ENCODE measurements at regions not wholly inside any gene's neighbourhood (a gene's known extent, or its start where the extent isn't known, plus 50 kb on each side); places are given as distances from the start of the nearest gene placed in this dataset.

DNA sequence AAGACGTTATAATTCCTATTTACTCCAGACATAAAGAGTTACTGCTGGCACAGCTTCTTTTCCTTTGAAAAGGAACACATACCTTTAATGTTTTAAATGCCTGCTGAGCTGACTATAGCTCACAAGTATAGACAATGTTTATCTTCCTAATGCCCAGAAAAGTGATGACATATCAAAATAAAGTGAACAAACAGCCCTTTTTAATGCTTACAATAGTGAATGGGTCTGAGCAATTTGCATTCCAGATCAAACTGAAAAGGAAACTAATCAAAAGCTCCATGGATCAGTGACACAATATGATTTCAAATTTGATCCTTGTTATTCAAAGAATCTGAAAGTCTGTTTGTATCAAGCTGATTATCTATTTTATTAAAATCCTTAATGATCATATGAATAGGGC is 233.6 kb upstream of the SEMA3E start:
- Histone ChIP-seq H3K27ac (ENCODE audit: low read depth, low read length) (no peak overlapping the region), H3K4me3 (ENCODE audit: low read depth, low read length) (no peak overlapping the region), H3K36me3 (ENCODE audit: control insufficient read depth, insufficient read depth, low read length) (no peaks in the 10 kb centered on the region), H3K27me3 (ENCODE audit: control insufficient read depth, insufficient read depth, low read length) (no peaks in the 10 kb centered on the region), H3K9me3 (ENCODE audit: control insufficient read depth, insufficient read depth, low read length) (no peaks in the 10 kb centered on the region), H3K4me1 (ENCODE audit: control insufficient read depth, insufficient read depth, low read length) (peaks cover 5% of the 10 kb centered on the region; the same call in 1 of the 2 replicates), H3K9ac (ENCODE audit: low read depth, low read length) (no peak overlapping the region)

DNA sequence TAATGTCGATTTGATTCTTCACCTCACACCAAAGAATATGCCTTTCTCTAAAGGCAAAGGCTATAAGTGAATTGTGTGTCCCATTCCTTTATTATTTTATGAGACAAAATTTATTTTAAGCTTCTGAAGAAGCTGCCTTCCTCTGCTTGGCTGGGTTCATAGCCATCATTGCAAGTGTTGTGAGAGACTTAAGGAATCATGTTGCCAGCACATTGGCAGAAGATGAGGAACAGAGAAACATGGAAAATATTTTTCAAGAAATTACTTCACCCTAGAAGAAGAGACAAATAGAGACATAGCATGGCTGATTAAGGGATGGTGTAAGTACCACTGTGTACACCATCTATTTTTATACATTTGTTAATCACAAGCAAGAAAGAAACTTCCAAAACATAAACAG is 230.1 kb upstream of the SEMA3E start:
- no peak overlapping the region for H3K9ac ChIP-seq (ENCODE audit: low read depth, low read length)
- H3K9me3 ChIP-seq (ENCODE audit: control insufficient read depth, insufficient read depth, low read length) = no peaks in the 10 kb centered on the region
- peaks cover 5% of the 10 kb centered on the region; the same call in 1 of the 2 replicates for H3K4me1 ChIP-seq (ENCODE audit: control insufficient read depth, insufficient read depth, low read length)
- H3K27ac ChIP-seq (ENCODE audit: low read depth, low read length) = no peak overlapping the region
- H3K4me3 ChIP-seq (ENCODE audit: low read depth, low read length) = no peak overlapping the region
- H3K36me3 ChIP-seq (ENCODE audit: control insufficient read depth, insufficient read depth, low read length) = no peaks in the 10 kb centered on the region
- no peaks in the 10 kb centered on the region for H3K27me3 ChIP-seq (ENCODE audit: control insufficient read depth, insufficient read depth, low read length)

DNA sequence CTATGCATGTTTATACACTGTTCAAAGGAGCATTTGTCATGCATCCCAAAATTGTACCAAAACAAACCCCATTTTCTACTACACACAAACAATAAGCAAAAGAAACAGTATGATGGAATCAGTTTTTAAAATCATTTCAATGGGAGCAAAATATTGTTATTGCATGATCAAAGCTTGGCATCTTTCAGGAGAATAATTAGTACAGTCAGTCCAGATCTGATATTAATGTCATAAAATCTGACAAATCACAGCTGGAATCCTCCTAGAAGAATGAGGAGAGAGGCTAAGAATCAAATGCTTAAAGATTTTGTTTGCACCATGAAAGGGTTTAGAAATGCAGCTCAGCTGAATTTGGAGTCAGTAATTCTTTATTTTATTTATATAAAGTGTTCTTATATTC is 229.7 kb upstream of the SEMA3E start:
- no peaks in the 10 kb centered on the region for H3K36me3 ChIP-seq (ENCODE audit: control insufficient read depth, insufficient read depth, low read length)

DNA sequence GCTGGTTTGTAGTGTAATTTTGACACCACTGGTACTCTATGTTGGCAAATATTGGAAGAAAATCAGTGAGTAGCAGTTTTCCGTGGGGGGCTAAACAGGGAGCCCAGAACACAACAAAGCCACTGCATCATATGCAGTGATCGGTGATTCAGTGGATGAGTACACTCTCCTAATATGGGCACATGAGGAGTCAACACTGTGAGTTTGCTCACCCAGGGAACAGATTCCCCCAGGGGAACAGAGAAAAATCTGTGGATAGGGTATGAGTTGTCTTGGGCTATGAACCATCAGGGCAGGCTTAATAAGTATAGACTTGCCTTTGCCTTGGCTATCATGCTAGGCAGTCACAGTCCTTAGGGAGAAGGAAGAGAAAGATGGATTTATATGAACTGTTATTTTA is 227.7 kb upstream of the SEMA3E start:
- Histone ChIP-seq H3K9me3 (ENCODE audit: control insufficient read depth, insufficient read depth, low read length) (no peaks in the 10 kb centered on the region), H3K27me3 (ENCODE audit: control insufficient read depth, insufficient read depth, low read length) (no peaks in the 10 kb centered on the region), H3K36me3 (ENCODE audit: control insufficient read depth, insufficient read depth, low read length) (no peaks in the 10 kb centered on the region), H3K4me1 (ENCODE audit: control insufficient read depth, insufficient read depth, low read length) (no peaks in the 10 kb centered on the region), H3K4me3 (ENCODE audit: low read depth, low read length) (no peak overlapping the region), H3K9ac (ENCODE audit: low read depth, low read length) (no peak overlapping the region), H3K27ac (ENCODE audit: low read depth, low read length) (no peak overlapping the region)

More for the DNA sequence above, 229.7 kb upstream of the SEMA3E start:
- Histone ChIP-seq H3K4me1 (ENCODE audit: control insufficient read depth, insufficient read depth, low read length) (peaks cover 5% of the 10 kb centered on the region; the same call in 1 of the 2 replicates), H3K9ac (ENCODE audit: low read depth, low read length) (no peak overlapping the region), H3K27me3 (ENCODE audit: control insufficient read depth, insufficient read depth, low read length) (no peaks in the 10 kb centered on the region), H3K4me3 (ENCODE audit: low read depth, low read length) (no peak overlapping the region), H3K27ac (ENCODE audit: low read depth, low read length) (no peak overlapping the region), H3K9me3 (ENCODE audit: control insufficient read depth, insufficient read depth, low read length) (no peaks in the 10 kb centered on the region)

DNA sequence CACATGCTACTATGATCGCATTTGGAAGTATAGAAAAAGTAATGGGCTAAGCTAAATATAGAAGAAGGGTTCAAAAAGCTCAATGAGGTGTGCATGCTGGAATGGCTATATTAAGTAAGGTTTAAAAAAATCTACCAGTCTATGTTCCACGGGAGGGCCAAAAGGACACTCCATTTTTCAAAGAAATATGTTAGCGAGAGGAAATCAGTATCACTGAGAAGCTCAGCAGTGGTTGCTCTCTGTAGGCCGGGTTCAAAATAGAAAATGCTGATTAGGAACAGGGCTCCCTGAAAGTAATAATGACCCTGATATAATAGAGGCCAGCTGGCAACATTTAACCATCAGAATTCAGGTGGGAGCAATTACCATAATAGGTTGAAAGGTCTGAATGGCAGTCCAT is 224.5 kb upstream of the SEMA3E start:
- Histone ChIP-seq H3K4me1 (ENCODE audit: control insufficient read depth, insufficient read depth, low read length) (no peaks in the 10 kb centered on the region), H3K9me3 (ENCODE audit: control insufficient read depth, insufficient read depth, low read length) (no peaks in the 10 kb centered on the region), H3K4me3 (ENCODE audit: low read depth, low read length) (no peak overlapping the region), H3K27me3 (ENCODE audit: control insufficient read depth, insufficient read depth, low read length) (no peaks in the 10 kb centered on the region), H3K9ac (ENCODE audit: low read depth, low read length) (no peak overlapping the region), H3K36me3 (ENCODE audit: control insufficient read depth, insufficient read depth, low read length) (no peaks in the 10 kb centered on the region), H3K27ac (ENCODE audit: low read depth, low read length) (no peak overlapping the region)

DNA sequence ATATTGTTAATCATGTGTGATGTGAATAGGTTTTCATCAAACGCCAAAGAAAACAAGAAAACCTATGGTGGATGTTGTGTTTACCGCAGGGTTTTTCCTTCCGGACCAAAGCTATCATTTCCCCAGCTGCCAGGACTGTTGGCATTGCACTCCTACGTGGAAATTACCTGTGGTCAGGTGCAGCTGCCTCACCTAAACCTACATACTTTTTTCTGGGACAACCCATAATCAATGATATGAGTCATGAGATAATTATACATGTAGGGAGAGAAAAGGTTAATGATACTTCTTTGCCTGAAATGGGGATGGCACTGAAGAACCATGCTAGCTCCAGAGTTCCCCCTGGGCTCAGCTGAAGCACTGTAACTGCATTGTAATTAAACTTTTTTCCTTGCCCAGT is 223.6 kb upstream of the SEMA3E start:
- Histone ChIP-seq H3K36me3 (ENCODE audit: control insufficient read depth, insufficient read depth, low read length) (no peaks in the 10 kb centered on the region), H3K9ac (ENCODE audit: low read depth, low read length) (no peak overlapping the region), H3K27me3 (ENCODE audit: control insufficient read depth, insufficient read depth, low read length) (no peaks in the 10 kb centered on the region), H3K9me3 (ENCODE audit: control insufficient read depth, insufficient read depth, low read length) (no peaks in the 10 kb centered on the region), H3K4me1 (ENCODE audit: control insufficient read depth, insufficient read depth, low read length) (no peaks in the 10 kb centered on the region), H3K27ac (ENCODE audit: low read depth, low read length) (no peak overlapping the region), H3K4me3 (ENCODE audit: low read depth, low read length) (no peak overlapping the region)

DNA sequence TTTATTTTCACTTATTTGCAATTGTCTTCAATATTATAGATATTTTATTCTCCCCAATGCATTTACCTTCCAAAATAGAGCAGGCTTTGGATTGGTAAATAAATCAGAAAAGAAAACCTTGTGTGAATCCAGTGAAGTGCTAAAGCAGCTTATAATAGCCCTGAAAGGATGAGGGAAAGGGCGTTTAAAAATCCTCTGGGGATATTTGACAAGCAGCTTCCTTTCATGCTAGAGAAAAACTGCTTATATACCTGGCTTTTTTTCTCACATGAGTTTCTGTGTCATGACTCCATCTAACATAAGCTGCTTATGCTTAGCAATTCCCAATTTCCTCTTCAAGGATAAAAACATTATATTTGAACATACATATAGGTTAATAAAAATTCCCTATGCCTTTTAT is 221.6 kb upstream of the SEMA3E start:
- Histone ChIP-seq H3K9ac (ENCODE audit: low read depth, low read length) (no peak overlapping the region), H3K27me3 (ENCODE audit: control insufficient read depth, insufficient read depth, low read length) (no peaks in the 10 kb centered on the region), H3K36me3 (ENCODE audit: control insufficient read depth, insufficient read depth, low read length) (no peaks in the 10 kb centered on the region), H3K9me3 (ENCODE audit: control insufficient read depth, insufficient read depth, low read length) (no peaks in the 10 kb centered on the region), H3K4me1 (ENCODE audit: control insufficient read depth, insufficient read depth, low read length) (no peaks in the 10 kb centered on the region), H3K27ac (ENCODE audit: low read depth, low read length) (no peak overlapping the region), H3K4me3 (ENCODE audit: low read depth, low read length) (no peak overlapping the region)

DNA sequence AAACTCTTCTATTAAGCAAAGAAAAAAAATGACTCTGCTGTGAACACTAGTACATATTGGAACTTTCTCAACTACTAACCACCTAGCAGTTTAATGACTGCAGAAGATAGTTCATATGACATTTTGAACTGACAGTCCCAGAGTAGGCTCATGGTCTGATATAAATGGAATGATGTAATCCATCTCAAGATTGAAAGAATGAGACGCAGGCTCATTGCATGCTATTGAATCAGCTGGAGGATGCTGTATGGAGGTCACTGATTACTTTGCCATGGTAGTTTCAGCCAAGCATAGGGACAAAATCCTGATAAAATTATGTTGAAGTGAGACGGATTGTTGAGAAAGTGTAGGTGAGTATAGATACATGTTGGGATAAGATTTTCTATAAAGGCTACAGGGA is 217.6 kb upstream of the SEMA3E start:
- no peak overlapping the region for H3K27ac ChIP-seq (ENCODE audit: low read depth, low read length)
- no peak overlapping the region for H3K9ac ChIP-seq (ENCODE audit: low read depth, low read length)
- H3K4me1 ChIP-seq (ENCODE audit: control insufficient read depth, insufficient read depth, low read length) = peaks cover 7% of the 10 kb centered on the region; the same call in 1 of the 2 replicates
- no peaks in the 10 kb centered on the region for H3K36me3 ChIP-seq (ENCODE audit: control insufficient read depth, insufficient read depth, low read length)
- no peaks in the 10 kb centered on the region for H3K27me3 ChIP-seq (ENCODE audit: control insufficient read depth, insufficient read depth, low read length)
- H3K4me3 ChIP-seq (ENCODE audit: low read depth, low read length) = no peak overlapping the region
- H3K9me3 ChIP-seq (ENCODE audit: control insufficient read depth, insufficient read depth, low read length) = no peaks in the 10 kb centered on the region

DNA sequence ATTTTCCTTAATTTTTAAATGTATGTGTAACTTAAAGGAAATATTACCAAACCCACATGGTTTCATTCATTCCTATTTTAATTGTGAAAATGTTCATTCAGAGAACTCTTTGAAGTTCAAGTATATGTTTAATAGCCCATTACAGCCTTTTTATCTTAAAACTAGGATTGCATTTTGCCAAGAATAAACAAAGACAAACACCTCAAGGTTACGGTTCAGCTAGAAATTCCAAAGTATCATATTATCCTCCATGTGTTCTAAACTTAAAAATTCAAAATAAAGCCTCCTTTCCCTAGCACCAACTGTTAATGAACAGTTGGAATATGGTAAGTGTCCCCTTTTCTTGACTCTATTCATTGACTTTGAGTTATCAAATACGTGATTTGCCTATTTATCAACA is 215.6 kb upstream of the SEMA3E start:
- H3K27ac ChIP-seq (ENCODE audit: low read depth, low read length) = no peak overlapping the region
- peaks cover 11% of the 10 kb centered on the region; the same call in 1 of the 2 replicates for H3K4me1 ChIP-seq (ENCODE audit: control insufficient read depth, insufficient read depth, low read length)
- H3K27me3 ChIP-seq (ENCODE audit: control insufficient read depth, insufficient read depth, low read length) = no peaks in the 10 kb centered on the region
- no peaks in the 10 kb centered on the region for H3K36me3 ChIP-seq (ENCODE audit: control insufficient read depth, insufficient read depth, low read length)
- H3K4me3 ChIP-seq (ENCODE audit: low read depth, low read length) = no peak overlapping the region
- H3K9me3 ChIP-seq (ENCODE audit: control insufficient read depth, insufficient read depth, low read length) = no peaks in the 10 kb centered on the region
- H3K9ac ChIP-seq (ENCODE audit: low read depth, low read length) = no peak overlapping the region

DNA sequence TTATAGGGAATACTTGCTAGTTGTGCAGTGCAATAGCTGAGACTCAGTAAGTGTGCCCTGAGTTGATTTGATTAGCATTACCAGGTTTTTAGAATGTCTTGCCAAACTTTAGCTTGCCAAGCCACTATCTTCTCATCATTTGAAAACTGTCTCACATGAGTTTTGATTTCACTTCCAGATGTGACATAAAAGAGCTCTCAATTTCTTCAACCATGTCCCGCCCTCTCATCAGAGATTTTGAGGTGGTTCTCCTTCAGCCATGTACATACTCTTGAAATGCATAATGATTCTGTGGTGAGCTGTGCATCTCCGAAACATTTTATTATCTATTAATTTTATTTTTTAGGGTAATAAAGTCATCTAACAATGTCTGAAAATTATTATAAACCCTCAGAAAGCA is 215.0 kb upstream of the SEMA3E start:
- no peaks in the 10 kb centered on the region for H3K27me3 ChIP-seq (ENCODE audit: control insufficient read depth, insufficient read depth, low read length)
- H3K9ac ChIP-seq (ENCODE audit: low read depth, low read length) = no peak overlapping the region
- H3K4me1 ChIP-seq (ENCODE audit: control insufficient read depth, insufficient read depth, low read length) = peaks cover 11% of the 10 kb centered on the region; the same call in 1 of the 2 replicates
- H3K9me3 ChIP-seq (ENCODE audit: control insufficient read depth, insufficient read depth, low read length) = no peaks in the 10 kb centered on the region
- no peaks in the 10 kb centered on the region for H3K36me3 ChIP-seq (ENCODE audit: control insufficient read depth, insufficient read depth, low read length)
- H3K4me3 ChIP-seq (ENCODE audit: low read depth, low read length) = no peak overlapping the region
- H3K27ac ChIP-seq (ENCODE audit: low read depth, low read length) = no peak overlapping the region

DNA sequence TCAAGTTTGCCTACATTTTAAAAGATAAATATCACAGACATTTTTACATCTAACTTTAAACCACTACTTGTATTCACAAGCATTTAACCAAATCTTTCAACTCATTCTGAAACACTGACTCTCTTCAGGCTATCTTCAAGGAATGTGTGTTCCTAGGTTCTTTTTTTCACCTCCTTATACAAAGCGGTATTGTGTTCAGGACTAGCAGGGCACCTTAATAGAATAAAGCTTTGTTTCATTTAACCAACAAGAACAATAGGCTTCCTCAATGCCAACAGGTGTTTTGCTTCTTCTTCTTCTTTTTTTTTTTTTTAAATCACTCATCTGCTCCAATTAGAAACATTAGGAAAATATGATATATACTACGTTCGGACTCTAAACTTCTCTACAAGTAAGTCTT is 212.9 kb upstream of the SEMA3E start:
- Histone ChIP-seq H3K4me1 (ENCODE audit: control insufficient read depth, insufficient read depth, low read length) (peaks cover 11% of the 10 kb centered on the region; the same call in 1 of the 2 replicates), H3K36me3 (ENCODE audit: control insufficient read depth, insufficient read depth, low read length) (no peaks in the 10 kb centered on the region), H3K9me3 (ENCODE audit: control insufficient read depth, insufficient read depth, low read length) (no peaks in the 10 kb centered on the region), H3K9ac (ENCODE audit: low read depth, low read length) (no peak overlapping the region), H3K27ac (ENCODE audit: low read depth, low read length) (no peak overlapping the region), H3K4me3 (ENCODE audit: low read depth, low read length) (no peak overlapping the region), H3K27me3 (ENCODE audit: control insufficient read depth, insufficient read depth, low read length) (no peaks in the 10 kb centered on the region)

DNA sequence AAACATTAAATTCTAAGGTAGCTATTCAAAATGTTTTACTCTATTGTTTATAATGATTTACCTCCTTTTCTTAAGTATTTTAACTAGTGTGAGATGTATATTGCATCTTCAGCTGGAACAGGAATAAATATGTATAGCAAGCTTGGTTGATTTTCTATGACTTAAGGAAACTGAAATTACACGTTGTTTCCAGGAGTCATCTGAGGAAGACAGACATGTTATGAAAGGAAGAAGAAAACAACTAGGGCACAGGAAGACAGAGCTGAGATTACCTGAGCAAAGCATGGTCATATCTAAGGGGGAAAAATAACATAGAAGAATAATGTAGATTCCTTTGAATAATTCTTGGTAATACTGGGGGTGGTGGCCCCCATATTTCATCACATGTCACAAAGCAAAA is 210.9 kb upstream of the SEMA3E start:
- H3K27me3 ChIP-seq (ENCODE audit: control insufficient read depth, insufficient read depth, low read length) = no peaks in the 10 kb centered on the region
- H3K4me3 ChIP-seq (ENCODE audit: low read depth, low read length) = no peak overlapping the region
- no peaks in the 10 kb centered on the region for H3K36me3 ChIP-seq (ENCODE audit: control insufficient read depth, insufficient read depth, low read length)
- H3K27ac ChIP-seq (ENCODE audit: low read depth, low read length) = no peak overlapping the region
- H3K9me3 ChIP-seq (ENCODE audit: control insufficient read depth, insufficient read depth, low read length) = no peaks in the 10 kb centered on the region
- no peak overlapping the region for H3K9ac ChIP-seq (ENCODE audit: low read depth, low read length)
- peaks cover 11% of the 10 kb centered on the region; the same call in 1 of the 2 replicates for H3K4me1 ChIP-seq (ENCODE audit: control insufficient read depth, insufficient read depth, low read length)
